IPS DF 4.7 (cell line): ENCODE measurements at regions not wholly inside any gene's neighbourhood (a gene's known extent, or its start where the extent isn't known, plus 50 kb on each side); places are given as distances from the start of the nearest gene placed in this dataset.

ENCODE experiments used
- DNase-seq: peaks from one replicate; pipeline ENCODE4 v3.0.0-alpha.2; 2013; ENCODE audit warnings: low spot score; ENCODE audit errors: extremely low read depth

DNA sequence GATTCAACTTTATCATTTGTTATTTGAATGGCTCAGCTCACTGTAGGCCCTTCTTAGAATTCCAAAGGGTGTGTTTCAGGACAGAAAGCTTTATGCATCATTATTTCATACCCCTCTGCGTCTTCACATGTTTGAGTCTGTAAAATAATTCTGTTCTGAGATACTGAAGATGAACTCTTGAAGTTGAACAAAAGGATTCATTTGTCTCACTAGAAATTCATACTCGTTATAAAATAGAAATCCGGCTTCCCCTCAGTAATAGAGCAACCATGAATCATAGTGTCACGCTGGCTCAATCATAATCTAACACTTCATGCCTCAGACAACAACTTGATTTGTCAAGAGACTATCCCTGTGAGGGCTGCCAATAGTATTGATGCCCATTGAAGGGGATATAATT, 1015.4 kb upstream of the SEMA6D start:
- DNase-seq: no peak

DNA sequence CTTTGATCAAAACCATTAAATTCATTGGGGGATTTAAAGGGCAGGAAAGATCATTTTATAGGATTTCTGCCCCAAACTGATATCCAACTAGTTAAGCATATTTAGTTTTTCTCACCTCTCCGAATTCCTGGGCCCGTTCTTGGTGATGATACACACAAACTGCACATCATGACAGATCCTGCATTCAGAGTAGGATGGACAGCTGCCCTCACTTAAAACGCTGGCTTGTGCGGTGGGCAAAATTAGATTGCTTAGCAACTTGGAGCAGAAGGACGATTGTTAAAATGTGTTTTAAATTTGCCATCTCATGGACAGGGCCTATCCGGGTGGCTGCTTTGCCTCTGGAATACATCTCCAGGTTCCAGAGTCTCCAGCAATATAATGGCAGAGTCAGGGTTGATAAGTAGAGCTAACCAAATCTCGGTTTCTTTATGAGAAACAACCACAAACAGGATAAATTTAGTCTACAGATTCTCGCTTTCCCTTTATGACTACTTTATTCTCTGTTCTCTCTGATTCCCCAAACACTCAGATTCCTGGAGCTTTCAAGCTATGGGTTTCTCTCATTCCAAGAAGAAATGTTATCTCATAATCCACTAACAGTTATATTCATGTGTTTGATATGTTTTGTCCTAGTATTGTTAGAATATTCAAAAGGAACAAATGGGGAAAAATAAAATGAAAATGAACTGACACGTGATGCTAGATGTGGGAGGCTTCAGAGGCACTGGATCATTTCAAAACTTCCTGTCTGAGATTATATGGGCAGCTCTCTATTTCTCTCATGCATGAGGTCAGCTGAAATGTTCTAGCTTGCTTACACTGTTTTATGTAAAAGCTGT, 1014.1 kb upstream of the SEMA6D start:
- no peak for DNase-seq

DNA sequence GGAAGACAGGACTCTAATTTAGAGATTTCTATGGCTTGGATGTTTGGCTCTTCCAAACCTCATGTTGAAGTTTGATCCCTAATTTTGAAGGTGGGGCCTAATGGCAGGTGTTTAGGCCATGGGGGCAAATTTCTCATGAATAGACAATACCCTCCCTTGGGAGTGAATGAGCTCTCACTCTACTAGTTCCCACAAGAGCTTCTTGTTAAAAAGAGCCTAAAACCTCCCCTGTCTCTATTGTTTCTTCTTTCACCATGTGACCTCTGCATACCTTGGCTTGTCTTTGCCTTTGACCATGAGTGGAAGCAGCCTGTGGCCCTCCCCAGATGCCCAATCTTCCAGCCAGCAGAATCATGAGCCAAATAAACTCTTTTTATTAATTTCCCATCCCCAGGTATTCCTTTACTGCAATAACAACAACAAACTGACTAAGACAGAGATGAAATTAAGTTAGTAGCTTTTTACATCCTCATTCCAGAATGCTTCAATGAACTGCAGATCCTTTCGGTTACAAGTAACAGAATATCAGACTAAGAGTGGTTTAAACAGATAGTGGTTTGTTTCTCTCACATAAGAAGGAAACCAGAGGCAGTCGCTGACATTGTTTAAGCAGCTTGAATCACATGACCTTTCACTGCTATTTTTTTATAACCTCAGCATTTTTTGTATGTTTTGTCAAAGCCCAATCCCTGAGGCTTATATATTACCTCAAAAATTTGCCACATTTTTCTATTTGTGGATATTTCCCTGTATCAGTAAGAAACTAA, 1013.3 kb upstream of the SEMA6D start:
- no peak for DNase-seq

DNA sequence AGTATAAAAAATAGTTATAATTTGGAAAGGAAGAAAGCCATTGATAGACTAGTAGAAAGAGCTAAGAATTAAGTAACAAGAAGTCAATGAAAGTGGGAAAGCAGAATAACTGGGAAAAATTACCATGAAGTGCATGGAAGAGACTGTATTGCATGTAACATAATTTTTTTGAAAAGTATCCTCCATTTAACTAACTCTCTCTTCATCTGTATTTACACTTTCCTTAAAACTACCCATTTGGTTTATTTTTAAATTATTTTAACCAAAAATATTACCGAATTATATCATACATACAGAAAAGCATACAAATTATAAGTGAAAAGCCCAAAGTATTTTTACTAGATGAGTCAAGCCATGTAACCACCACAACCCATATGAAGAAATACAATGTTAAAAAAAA, 1009.9 kb upstream of the SEMA6D start:
- no peak for DNase-seq

DNA sequence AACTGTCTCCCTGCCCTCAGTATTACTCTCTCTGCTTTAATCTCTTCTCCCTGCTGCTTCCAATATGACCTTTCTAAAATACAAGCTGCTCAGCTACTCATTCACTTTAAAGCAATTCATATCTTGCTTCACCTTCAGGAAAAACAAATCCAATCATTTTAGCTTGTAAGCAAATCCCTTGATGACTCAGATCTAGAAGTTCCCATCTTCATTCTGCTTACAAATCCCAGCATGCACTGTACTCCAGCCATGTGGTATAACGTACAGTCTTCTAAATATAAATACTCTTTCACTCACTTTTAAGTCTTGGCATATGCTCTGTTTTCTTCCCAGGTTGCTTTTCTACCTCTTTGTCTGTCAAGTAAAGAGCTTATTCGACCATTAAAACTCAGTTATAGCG, 1009.1 kb upstream of the SEMA6D start:
- DNase-seq: no peak

DNA sequence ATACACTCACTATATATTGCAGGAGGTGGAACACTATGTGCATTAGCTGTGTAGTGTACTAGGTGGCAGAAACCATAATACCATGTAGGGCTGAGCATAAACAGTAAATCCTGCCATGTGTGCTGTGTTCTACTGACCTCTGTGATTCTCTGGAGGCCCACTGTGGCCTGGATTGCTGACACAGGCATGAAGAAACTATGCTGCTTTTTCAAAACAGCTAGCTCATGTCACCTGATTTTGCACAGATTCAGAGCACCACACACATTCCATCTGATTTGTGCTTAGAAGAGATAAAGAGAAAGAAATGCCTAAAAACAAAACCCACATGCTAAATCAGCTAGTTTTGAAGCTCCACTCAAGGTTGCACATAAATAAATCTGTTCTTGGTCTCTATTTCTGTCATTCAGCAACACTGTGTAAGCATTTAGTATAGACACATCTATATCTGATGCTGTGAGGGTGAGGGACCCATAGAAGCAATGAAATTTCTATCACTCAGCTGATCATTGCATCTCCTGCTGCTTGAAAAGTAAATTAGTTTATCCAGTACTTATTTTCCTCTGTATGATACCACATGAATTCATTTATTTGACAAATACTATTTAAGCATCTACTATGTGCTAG, 1007.7 kb upstream of the SEMA6D start:
- no peak for DNase-seq

DNA sequence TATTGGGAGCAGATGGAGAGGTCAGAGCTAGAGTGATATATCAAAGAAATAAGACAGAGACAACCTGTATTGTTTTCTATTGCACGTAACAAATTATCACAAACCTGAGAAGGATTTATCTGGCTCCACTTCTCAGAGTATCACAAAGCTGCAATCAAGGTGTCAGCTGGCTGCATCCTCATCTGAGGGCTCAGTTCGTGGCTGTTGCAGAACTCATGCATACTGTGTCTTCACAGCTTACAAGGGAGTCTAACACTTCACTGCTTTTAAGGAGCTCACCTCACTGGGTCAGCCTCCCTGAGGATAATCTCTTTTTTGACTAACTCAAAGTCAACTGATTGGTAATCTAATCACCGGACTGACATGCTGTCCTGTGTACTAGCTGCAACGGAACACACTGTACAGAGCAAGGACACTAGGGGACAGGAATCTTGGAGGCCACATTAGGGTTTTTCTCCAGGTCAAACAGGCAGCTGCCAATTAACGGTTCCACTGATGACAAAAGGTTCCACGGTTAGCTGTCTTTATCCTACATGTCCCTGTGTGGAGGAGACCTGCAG, 1006.8 kb upstream of the SEMA6D start:
- no peak for DNase-seq

DNA sequence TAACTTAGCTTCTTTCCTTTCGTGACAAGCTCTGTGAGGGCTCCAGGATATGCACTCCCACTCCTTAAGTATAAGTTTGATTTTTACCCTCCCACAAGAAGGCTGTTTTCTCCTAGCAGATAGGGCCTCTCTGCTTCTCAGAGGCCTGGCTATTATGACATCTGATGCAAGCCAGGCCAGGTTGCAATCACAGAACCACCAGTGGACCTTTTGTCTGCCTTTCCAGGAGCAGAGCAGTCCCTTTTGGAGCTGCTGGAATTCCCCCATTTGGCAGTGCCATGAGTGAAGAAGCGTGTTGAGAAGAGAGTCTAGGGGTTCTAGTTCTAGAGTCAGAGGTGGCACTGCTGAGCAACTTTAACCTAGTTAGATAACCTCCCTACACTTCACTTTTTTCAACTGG, 1004.3 kb upstream of the SEMA6D start:
- no peak for DNase-seq

DNA sequence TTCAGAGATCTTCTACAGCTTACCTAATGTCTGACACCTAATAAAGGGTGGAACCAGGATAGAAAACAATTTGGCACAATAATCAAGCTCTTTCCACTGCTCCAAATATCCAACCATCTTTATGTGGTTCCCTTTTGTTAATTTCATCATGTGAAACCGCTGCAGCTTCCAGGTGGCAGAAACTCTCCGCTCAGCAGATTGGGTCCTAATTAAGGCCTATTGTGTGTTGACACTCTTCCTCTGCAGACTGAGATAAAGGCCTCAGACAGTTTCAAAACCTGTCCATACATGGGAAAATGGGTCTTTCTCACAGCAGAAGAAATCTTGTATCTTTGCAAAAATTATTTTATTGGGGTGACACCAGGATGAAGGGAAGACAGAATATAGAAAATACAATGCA, 1002.4 kb upstream of the SEMA6D start:
- no peak for DNase-seq

DNA sequence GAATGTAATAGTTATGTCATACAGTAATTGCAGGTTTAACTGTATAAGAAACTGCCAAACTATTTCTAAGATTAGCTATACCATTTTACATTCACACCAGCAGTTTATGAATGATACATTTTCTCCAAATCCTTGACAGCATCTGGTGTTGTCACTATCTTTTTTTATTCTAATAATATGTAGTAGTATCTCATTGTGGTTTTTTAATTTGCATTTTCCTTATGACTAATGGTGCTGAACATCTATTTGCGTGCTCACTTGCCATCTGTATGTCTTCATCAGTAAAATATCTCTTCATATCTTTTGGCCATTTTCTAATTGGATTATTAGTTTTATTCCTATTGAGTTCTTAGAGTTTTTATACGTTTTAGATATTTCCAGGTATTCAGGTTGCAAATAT, 994.0 kb upstream of the SEMA6D start:
- no peak for DNase-seq

DNA sequence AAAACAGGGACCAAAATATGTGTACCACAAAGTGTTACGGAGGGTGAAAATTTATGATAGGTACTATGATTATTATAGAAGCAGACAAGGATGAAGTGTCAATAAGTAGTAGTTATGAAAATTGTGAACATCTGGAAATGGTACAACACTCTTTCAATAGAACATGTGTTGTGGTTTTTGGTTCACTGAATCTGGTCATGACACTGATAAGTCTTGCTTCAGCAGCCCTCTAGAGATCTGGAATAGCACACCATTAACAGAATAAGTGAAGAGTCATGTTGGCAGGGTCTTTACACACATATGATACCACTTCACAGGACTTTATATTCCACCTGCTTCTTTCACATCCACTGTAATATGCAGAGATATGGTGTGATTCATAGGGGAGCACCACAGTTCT, 985.2 kb upstream of the SEMA6D start:
- DNase-seq: no peak

DNA sequence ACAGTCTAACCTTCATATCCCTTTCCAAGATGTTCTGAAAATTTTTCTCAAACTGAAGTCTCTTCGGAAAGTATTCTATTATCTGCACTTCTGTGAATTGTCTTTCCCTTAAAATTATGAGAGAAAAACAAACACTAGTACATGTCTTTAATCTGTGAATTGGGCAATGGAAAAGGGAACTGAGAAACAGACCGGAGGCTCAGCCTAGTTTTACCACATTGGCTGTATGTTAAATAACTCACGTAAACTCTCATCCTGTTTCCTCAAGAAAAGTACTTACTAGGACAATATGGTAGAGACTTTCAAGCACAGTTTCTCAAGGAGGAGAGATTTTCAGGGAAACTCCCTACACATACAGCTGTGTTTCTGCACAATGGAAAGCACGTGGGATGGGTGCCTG, 982.2 kb upstream of the SEMA6D start:
- no peak for DNase-seq

DNA sequence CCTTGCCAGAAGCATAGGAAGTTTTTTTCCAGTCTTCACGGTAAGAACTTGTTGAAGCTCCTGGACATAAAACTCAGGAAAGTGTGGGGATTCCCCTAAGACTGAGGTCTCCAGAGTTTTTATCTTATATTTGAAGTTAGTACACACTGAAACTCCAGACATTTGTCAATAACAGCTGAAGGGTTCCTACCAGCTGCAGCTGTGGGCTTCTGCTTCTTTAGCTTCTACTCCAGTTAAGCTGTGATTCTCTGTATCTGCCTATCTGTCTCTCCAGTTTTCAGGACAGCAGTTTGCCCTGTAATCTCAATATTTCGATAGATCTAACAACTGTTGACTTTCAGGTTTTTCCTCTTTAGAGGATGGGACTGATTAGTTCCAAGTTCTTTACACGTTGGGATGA, 966.0 kb upstream of the SEMA6D start:
- no peak for DNase-seq

DNA sequence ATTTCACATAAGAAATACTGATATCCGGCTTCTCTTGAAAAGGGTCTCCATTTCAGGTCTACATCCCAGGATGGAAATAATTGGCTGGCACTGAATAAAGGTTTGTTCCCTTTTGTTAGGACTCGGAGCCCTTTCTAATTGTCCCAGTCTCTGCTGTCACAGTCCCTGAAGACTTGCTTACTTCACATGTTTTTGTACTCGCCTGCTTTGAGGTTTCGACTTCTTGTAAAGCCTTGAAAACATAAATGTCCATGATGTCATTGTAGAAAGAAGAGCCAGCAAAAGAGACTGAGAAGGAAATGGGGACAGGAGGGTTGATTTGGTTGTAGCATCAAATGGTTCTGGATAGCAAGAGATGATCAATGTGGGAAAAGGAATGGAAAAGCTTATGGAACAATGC, 963.4 kb upstream of the SEMA6D start:
- no peak for DNase-seq

DNA sequence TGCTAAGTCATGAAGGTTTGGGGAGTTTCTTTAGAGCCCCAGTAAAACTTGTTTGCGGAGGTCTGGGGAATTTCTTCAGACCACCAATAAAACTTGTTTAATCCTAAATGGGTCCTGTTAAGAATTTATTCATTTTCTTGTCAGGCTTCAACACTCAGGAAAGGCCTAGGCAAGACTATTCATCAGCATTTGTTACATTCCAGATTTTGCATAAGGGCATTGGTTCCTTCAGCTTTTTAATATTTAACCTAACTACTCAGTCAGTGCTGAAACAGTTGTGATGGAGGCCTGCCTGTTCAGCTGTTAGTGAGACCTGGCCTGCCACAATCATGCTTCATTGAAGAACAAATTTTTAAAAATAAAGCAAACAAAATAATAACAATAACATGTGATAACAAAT, 954.2 kb upstream of the SEMA6D start:
- DNase-seq: no peak

DNA sequence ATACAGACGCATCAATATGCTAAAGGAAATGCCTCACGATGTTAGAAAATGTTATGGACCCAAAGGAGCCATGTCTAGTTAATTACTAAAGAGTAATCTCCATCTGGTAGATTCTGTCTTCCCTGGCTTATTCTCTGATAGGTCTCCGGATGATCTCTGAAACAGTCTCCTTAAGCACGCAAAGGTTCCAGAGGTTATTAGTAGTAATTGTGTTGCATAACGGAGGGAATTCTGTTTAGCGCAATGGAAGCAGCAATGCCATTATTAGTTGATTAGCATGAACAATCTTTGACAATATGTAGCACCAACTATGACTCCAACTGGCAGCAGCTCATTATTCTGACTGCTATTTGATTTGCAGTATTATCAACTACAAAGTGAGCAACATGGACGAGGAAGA, 952.5 kb upstream of the SEMA6D start:
- no peak for DNase-seq

DNA sequence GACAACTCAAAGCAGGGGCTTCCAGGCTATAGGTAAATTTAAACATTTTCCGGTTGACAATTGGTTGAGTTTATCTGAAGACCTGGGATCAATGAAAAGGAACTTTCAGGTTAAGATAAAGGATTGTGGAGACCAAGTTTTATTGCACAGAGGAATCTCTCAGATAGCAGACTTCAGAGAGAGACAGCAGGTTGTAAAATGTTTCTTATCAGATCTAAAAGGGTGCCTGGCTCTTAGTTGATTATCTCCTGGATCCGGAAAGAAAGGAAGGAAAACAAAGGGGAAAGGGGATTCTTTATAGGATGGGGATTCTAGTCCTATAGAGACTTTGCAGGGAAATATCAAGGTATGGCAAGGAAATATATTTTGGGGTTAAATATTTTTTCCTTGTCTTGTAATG, 951.3 kb upstream of the SEMA6D start:
- no peak for DNase-seq

DNA sequence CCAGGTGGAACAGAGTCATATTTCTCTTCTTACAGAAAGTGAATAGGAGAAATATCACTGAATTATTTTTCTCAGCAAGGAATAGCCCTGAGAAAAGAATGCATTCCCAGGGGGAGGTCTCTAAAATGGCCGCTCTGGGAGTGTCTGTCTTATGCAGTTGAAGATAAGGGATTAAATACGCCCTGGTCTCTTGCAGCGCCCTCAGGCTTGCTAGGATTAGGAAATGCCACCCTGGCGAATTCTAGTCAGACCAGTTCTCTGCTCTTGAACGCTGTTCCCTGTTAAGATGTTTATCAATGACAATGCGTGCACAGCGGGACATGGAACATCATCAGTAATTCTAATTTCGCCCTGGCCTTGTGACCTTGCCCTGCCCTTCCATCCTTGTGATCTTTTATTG, 949.0 kb upstream of the SEMA6D start:
- DNase-seq: peak; percentile 11

DNA sequence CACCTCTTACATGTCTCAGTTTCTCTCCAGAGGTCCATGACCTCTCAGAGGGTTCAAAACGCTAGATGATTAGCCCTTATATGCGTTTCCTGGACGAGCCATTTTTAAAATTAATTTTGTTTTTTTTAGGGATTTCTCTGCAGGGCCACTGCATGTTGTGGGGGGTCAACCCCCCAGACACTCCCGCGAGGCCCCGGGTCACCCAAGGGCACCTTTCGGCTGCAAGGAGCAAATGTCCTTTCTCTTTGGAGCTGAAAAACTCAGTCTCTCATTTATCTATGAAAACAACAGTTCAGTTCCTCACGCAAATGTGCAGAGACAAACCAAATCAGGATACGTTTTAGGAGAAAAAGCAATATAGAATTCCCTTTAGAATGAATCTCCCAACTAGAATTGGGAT, 944.3 kb upstream of the SEMA6D start:
- DNase-seq: no peak

DNA sequence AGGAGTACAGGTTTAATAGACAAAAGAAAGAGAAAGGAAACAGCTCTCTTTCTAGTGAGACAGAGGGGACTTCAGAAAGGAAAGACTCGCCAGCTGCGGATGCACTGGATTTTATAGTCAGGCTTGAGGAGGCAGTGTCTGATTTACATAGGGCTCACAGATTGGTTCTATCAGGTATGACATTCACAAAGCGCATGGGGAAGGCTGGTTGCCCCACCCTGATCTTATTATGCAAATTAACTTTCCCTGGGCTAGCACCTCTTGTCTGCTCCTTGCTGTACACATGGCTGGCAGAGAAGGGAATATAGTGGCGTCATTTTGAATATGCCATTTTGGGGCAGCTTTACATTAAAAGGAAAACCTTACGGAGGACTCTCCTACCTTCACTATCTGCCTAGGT, 938.4 kb upstream of the SEMA6D start:
- DNase-seq: no peak

DNA sequence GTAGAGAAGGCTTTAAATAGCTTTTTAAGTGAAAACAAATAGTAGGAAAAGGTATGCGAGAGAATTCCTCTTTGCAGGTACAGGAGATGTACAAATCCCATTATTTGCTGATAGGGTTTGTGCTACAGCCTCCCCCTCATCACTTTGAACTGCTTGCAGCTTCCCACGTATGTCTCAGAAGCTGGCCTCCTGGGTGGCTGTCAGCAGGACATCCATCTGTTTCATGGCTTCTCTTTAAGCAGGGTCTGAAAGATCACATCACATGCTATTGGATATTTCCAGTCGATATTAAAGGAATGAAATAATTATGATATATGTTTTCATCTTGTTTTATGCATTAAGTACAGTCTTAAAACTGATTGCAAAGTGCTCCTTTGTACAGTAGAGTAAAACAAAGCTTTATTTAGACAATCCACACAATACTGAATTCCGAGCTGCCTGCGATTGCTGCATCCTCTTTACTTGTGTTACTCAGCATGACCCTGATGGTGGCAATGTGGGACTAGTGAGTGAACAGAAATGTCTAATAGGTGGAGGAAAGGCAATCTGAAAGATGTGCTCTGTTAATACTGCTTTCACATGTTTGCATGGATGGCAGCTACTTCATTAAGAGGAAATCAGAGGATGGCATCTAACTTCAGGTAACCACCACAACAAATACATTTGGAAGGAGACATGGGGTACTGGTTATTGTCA, 930.6 kb upstream of the SEMA6D start:
- no peak for DNase-seq

DNA sequence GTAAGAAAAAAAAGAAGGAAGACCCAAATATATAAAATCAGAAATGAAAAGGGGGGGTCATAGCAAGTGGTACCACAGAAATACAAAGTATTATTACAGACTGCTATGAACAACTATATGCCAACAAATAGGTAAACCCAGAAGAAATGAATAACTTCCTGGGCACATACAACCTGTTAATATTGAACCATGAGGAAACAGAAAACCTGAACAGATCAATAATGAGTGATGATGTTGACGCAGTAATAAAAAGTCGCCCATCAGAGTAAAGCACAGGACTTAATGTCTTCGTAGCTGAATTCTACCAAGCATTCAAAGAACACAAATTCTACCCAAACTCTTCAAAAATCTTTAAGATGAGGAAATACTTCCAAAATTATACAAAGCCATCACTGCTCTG, 921.6 kb upstream of the SEMA6D start:
- no peak for DNase-seq
